Epithelial cell of proximal tubule (primary cell): ENCODE measurements at regions not wholly inside any gene's neighbourhood (a gene's known extent, or its start where the extent isn't known, plus 50 kb on each side); places are given as distances from the start of the nearest gene placed in this dataset.

Source experiments
- DNase-seq: peaks from one replicate; pipeline ENCODE4 v3.0.0-alpha.2; 2011; ENCODE audit warnings: low read depth
- H3K4me3 ChIP-seq: 2 replicates; pipeline ENCODE4 v1.5.1; 2011; ENCODE audit warnings: low read depth, mild to moderate bottlenecking, low read length
- TF ChIP-seq, protein P1 (sequence below): conservative IDR thresholded peaks from 2 replicates; pipeline ENCODE4 v1.5.1; 2012; ENCODE audit warnings: low read depth, mild to moderate bottlenecking, low read length

DNA sequence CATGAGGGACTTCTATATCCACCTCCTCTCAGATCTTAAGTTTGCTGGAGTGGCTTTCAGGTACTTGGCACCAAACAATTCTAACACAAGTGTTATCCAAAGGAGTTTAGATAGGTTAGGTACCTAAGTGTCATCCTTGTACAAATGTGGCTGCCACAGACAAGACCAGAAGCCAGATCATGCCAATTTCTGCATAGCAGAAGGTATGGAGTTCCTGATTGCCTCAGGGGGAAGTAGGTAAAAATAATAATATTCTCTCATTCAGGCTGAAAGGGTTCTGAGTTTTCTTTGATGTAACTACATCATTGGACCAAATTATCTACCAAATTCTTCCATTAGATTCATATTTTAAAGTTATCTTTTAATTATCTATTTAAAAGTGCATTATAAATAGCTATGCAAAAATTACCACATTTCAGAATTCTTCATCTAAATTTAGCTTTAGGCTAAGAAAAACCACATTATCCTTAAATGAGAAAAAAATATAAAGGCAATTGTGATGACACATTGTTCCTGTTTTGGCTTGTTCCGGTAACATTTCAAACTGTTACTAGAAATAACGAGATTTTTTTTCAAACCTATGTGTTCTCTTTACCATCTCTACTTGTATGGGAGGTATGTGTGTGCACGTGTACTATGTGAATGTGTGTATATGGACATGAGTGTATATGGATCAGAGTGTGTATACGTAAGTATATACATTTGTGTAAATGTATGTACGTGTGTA, 66.2 kb upstream of the POU2AF2 start:
- H3K4me3 ChIP-seq = no peak overlapping the region
- DNase-seq = no peak
- TF ChIP-seq, protein P1, sequence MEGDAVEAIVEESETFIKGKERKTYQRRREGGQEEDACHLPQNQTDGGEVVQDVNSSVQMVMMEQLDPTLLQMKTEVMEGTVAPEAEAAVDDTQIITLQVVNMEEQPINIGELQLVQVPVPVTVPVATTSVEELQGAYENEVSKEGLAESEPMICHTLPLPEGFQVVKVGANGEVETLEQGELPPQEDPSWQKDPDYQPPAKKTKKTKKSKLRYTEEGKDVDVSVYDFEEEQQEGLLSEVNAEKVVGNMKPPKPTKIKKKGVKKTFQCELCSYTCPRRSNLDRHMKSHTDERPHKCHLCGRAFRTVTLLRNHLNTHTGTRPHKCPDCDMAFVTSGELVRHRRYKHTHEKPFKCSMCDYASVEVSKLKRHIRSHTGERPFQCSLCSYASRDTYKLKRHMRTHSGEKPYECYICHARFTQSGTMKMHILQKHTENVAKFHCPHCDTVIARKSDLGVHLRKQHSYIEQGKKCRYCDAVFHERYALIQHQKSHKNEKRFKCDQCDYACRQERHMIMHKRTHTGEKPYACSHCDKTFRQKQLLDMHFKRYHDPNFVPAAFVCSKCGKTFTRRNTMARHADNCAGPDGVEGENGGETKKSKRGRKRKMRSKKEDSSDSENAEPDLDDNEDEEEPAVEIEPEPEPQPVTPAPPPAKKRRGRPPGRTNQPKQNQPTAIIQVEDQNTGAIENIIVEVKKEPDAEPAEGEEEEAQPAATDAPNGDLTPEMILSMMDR = no peak

DNA sequence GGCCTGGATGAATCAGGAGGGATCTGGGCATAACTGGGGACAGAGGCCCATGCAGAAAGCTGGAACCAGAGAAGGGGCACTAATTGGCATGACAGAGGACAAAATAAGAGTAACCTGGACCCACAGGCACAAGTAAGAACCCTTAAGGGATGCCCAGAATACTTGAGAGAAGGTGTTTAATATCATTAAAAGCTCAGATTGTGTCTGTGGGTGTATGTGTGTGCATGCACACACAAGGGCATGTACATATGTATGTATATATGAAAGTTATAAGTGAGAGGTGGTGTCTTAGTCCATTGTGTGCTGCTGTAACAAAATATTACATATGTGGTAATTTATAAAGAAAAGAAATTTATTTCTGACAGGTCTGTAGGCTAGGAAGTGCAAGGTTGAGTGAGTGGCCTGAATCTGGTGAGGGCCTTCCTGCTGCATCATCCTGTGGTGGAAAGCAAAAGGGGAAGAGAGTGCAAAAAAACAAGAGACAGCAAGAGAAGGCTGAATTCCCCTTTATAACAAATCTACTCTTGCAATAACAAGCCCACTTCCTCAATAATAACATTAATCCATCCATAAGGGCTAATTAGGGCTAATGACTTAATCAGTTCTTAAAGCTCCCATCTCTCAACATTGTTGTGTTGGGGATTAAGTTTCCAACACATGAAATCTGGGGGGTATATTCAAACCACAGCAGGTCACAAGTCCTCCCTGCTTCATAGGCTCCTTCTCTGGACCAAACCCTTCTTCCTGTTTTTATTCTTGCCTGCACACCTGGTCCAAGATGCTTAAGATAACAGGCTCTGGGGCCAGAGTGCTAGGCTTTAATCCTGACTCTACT, 68.3 kb upstream of the POU2AF2 start:
- H3K4me3 ChIP-seq = no peak overlapping the region
- TF ChIP-seq, protein P1 = no peak
- DNase-seq = no peak

DNA sequence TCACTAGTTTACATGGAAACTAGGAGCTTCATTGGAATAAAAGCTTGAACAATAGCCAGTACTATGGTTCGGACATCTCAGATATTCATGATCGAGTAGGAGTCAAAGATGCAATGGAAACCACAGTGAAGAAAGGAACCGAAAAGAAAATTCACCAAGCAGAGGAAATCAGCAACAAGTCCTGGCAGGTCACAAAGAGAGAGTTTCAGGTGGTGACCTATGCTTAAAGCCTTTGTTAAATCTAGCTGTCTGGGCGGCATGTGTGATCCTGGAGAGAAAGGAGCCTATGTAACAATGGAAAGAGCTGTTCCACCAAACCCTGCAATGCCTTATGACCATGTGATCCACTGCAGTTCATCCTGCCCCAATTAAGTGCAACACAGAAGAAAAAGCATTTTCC, 68.9 kb upstream of the POU2AF2 start:
- DNase-seq = no peak
- TF ChIP-seq, protein P1 = no peak
- H3K4me3 ChIP-seq = no peak overlapping the region

DNA sequence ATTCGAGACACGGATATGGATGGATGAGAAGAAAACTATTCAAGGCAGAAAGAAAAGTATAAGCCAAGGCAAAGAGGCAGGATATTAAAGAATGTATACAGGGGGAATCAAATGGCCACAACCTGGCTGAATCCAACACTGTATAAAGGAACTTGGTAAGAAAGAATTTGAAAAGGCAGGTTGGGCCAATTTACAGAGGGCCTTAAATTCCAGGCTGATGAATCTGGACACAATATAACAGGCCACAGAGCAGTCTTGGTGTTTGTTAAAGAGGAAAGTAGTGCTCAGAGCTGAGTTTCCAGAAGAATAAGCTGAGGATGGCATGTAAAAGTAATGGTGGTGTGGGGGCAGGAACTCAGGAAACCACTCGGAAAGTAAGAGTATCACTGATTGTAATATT, 72.3 kb upstream of the POU2AF2 start:
- no peak for DNase-seq
- TF ChIP-seq, protein P1 = no peak
- no peak overlapping the region for H3K4me3 ChIP-seq

DNA sequence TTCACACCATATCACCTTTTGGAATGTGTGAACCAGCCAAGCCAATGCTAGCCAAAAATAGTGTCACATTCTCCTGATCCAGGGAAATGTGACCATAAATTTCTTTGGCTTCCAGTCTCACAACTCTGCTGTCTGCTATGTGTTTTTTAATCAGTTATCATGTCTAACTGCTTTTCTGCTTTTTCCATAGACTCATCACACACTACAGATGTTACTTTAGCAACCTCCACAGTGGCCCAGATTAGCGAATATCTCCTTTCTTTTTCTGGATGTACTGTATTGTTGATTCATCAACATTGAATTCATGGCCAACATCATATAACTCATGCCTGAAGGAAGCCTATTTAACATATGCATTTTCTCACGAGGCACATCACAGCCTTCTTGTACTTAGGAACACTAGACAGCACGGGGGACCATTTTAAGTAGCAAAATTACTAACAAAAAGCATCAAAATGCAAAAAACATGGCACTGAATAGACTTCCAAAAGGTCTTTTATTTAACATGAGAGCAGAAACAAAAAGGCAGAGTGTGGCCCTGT, 73.1 kb upstream of the POU2AF2 start:
- H3K4me3 ChIP-seq = no peak overlapping the region
- DNase-seq = no peak
- TF ChIP-seq, protein P1 = no peak

DNA sequence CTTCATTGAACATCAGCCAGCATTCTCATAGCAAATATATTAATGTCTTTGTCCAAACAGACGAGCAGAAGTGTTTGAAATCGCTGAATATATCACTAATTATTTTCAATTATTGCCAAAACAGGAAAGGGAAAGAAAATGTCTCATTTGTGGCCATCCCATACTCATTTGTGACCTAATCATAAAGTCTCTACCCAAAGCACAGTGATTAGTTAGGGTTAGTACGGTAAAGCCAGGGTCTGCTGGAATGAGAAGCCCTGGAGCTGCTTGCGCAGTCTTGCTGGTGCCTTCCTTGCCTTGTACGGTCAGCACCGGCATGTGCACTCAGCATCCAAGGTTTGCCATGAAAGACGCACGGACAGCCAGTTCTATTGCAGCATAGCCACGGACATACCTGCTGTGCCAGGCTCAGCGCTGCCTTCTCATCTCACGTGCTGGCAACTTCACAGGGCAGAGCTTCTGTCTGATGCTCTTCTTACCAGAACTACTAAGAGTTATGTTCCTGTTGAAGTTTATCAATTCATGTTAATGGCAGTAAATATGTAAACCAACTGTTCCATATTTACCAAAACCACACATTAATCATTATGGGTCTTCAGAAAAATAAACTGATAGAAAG, 74.7 kb upstream of the POU2AF2 start:
- no peak overlapping the region for H3K4me3 ChIP-seq
- no peak for DNase-seq
- TF ChIP-seq, protein P1 = no peak
